GM19395 (cell line): ENCODE measurements at regions not wholly inside any gene's neighbourhood (a gene's known extent, or its start where the extent isn't known, plus 50 kb on each side); places are given as distances from the start of the nearest gene placed in this dataset.

Experiments
- ATAC-seq: cut with Tn5 transposase; IDR thresholded peaks from one replicate; pipeline ENCODE4 v1.9.1; 2021; ENCODE audit warnings: mild to moderate bottlenecking, moderate library complexity; ENCODE audit not compliant: unreplicated experiment

DNA sequence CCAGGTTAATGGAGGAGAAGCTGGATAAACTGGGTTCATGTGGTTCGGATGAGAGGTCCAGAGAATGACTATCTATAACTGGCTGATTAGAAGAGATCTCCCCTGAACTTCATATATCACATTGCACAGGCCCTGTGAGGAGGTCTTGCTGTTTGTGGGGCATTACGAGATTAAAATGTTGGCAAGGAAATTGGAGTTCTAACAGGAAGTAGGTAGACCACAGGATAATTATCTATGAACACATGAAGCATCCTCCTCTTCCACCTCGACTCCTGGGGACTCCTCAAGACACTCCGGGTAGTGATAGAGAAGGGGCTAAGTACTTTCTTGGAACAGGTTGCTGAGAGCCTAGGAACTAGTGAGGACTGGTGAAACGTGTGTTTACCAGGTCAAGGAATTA is 418.8 kb downstream of the KCNH5 start:
- no peak for ATAC-seq

DNA sequence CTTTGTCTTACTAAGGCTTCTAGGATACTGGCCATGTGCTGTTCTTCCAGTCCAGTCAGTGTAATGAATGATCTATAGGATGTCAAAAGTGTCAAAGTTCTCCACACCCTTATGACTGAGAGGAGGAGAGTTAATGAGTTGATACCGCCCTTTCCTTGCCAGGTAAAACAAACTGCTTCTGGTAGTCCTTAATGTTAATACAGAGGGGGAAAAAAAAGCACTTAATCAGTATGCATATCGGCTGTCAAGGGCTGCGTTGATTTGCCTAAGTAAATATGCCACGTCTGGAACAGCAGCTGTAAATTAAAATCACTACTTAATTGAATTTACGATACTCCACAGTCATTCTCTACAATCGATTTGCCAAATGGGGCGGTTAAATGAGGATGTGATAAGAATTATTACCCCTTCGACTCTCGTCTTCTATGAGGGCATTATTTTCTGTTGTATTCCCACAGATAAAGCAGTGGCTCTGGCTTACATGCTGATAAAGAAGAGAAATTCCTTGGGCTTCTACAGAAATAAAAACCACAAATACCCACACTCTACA is 416.0 kb downstream of the KCNH5 start:
- ATAC-seq = no peak

GRCh38 chr14:62631176-62631575 is 414.1 kb downstream of the KCNH5 start:
- ATAC-seq = no peak

DNA sequence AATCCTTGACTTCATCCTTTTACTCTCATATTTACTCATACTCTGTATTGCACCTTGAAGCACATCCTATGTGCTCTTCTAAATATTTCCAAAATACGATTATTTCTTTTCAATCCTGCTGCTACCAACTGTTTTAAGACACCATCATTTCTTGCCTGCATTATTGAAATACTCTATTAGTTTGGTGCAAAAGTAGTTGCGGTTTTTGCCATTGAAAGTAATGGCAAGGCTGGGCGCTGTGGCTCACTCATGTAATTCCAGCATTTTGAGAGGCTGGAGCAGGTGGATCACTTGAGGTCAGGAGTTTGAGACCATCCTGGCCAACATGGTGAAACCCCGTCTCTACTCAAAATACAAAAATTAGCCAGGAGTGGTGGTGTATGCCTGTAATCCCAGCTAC is 412.5 kb downstream of the KCNH5 start:
- ATAC-seq = no peak

DNA sequence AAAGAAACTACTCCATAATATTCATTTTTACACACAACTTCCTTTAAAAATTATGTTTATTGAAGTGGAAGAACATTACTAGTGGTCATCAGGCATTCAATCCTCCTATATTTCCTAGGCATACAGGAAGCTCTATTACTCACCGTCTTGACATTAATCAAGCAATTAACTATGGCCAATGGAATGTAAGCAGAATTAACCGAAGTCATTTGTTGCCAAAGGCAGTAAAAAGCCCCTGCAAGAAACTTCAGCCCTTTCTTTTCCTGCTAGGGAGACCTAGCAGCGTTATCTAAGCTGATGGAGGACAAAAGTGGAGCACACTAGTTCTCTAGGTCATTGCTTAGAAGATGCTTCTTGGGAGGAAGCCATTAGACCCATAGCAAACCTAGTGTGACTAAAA is 399.6 kb downstream of the KCNH5 start:
- ATAC-seq = no peak
